IMR-90 (cell line): ENCODE measurements at regions not wholly inside any gene's neighbourhood (a gene's known extent, or its start where the extent isn't known, plus 50 kb on each side); places are given as distances from the start of the nearest gene placed in this dataset.

Experiments used
- ATAC-seq: fragments of 200-7000 bp; cut with Tn5 transposase; 2 replicates; pipeline ENCODE4 v1.9.1; 2020; ENCODE audit warnings: low read depth, mild to moderate bottlenecking, moderate library complexity
- BruUV-seq: library from RNA; stranded (reverse); fragments of 400-500 nt; replicated peaks from 2 replicates; lab custom pipeline; 2021; lab: Mats Ljungman, UMichigan
- CTCF ChIA-PET: fragments of 300-600 bp; formaldehyde crosslinking; extraction: SDS; loops from one replicate; lab custom pipeline; 2021; ENCODE audit warnings: antibody characterized with exemption; lab: Yijun Ruan, JAX
- POLR2A ChIA-PET: fragments of 300-600 bp; sonication (Branson Sonifier 250); formaldehyde crosslinking; loops from one replicate; lab custom pipeline; 2022; ENCODE audit warnings: antibody characterized with exemption; ENCODE audit not compliant: unreplicated experiment; lab: Charles Lee
- DNase-seq: peaks from one replicate; pipeline ENCODE4 v3.0.0; 2013
- H2AFZ ChIP-seq: replicated peaks from 2 replicates; pipeline ENCODE3; 2013; ENCODE audit warnings: low read length, mild to moderate bottlenecking; ENCODE audit not compliant: poor library complexity
- H2AK5ac ChIP-seq: 2 replicates; pipeline ENCODE4 v1.6.1; 2013; ENCODE audit warnings: low read depth, low read length, inconsistent platforms
- H2AK9ac ChIP-seq: replicated peaks from 2 replicates; pipeline ENCODE3; 2013; ENCODE audit warnings: mild to moderate bottlenecking, low read depth, low read length, moderate library complexity; ENCODE audit not compliant: poor library complexity
- H2BK120ac ChIP-seq: 2 replicates; pipeline ENCODE4 v1.6.1; 2013; ENCODE audit warnings: low read depth, low read length, inconsistent platforms
- H2BK15ac ChIP-seq: 3 replicates; pipeline ENCODE4 v1.6.1; 2013; ENCODE audit warnings: low read depth, low read length, inconsistent platforms
- H2BK20ac ChIP-seq: 2 replicates; pipeline ENCODE4 v1.6.1; 2013; ENCODE audit warnings: low read depth, mild to moderate bottlenecking, inconsistent platforms, low read length, moderate library complexity
- H2BK5ac ChIP-seq: 2 replicates; pipeline ENCODE4 v1.6.1; 2013; ENCODE audit warnings: mild to moderate bottlenecking, low read depth, low read length, inconsistent platforms; ENCODE audit not compliant: poor library complexity, severe bottlenecking
- H3K14ac ChIP-seq: replicated peaks from 2 replicates; pipeline ENCODE4 v1.6.1; 2013; ENCODE audit warnings: low read depth, low read length, inconsistent platforms
- H3K18ac ChIP-seq: 2 replicates; pipeline ENCODE4 v1.6.1; 2013; ENCODE audit warnings: low read depth, low read length, control low read depth
- H3K23ac ChIP-seq: 2 replicates; pipeline ENCODE4 v1.6.1; 2013; ENCODE audit warnings: low read depth, low read length, inconsistent platforms
- H3K27ac ChIP-seq: 2 replicates; pipeline ENCODE4 v1.5.1; 2013; ENCODE audit warnings: mild to moderate bottlenecking, control low read depth, low read length; ENCODE audit not compliant: insufficient read depth
- H3K27me3 ChIP-seq: 2 replicates; pipeline ENCODE4 v1.6.1; 2013; ENCODE audit warnings: low read length; ENCODE audit not compliant: control insufficient read depth, insufficient read depth
- H3K36me3 ChIP-seq: 2 replicates; pipeline ENCODE4 v1.6.1; 2013; ENCODE audit warnings: low read length, mixed read lengths; ENCODE audit not compliant: control insufficient read depth, insufficient read depth
- H3K4ac ChIP-seq: 2 replicates; pipeline ENCODE4 v1.6.1; 2013; ENCODE audit warnings: low read depth, low read length, inconsistent platforms
- H3K4me1 ChIP-seq: 2 replicates; pipeline ENCODE4 v1.6.1; 2013; ENCODE audit warnings: low read length, mixed read lengths; ENCODE audit not compliant: control insufficient read depth, insufficient read depth
- H3K4me2 ChIP-seq: 2 replicates; pipeline ENCODE4 v1.6.1; 2013; ENCODE audit warnings: low read depth, mild to moderate bottlenecking, control low read depth, low read length, moderate library complexity
- H3K4me3 ChIP-seq: 2 replicates; pipeline ENCODE4 v1.5.1; 2013; ENCODE audit warnings: low read depth, mild to moderate bottlenecking, control low read depth, low read length, moderate library complexity; ENCODE audit not compliant: insufficient read depth
- H3K56ac ChIP-seq: 2 replicates; pipeline ENCODE4 v1.6.1; 2013; ENCODE audit warnings: low read length, inconsistent platforms; ENCODE audit not compliant: insufficient read depth; ENCODE audit errors: extremely low read depth
- H3K79me1 ChIP-seq, 2 experiments: 2 replicates each; pipeline ENCODE4 v1.6.1; 2013; ENCODE audit warnings: low read length in 2 of 2, inconsistent platforms in 1 of 2, low read depth in 1 of 2
- H3K9ac ChIP-seq: 2 replicates; pipeline ENCODE4 v1.6.1; 2013; ENCODE audit warnings: low read depth, low read length, control low read depth
- H3K9me1 ChIP-seq: 2 replicates; pipeline ENCODE4 v1.6.1; 2013; ENCODE audit warnings: low read length, inconsistent platforms; ENCODE audit not compliant: insufficient read depth
- H3K9me3 ChIP-seq: 2 replicates; pipeline ENCODE4 v1.6.1; 2013; ENCODE audit warnings: low read length; ENCODE audit not compliant: control insufficient read depth, insufficient read depth
- H4K20me1 ChIP-seq: 2 replicates; pipeline ENCODE4 v1.6.1; 2013; ENCODE audit warnings: low read length, inconsistent platforms; ENCODE audit not compliant: insufficient read depth
- H4K5ac ChIP-seq: 2 replicates; pipeline ENCODE4 v1.6.1; 2013; ENCODE audit warnings: mild to moderate bottlenecking, low read depth, low read length, control low read depth
- H4K8ac ChIP-seq, 2 experiments: 2 replicates each; pipeline ENCODE4 v1.6.1; 2013; ENCODE audit warnings: low read depth in 2 of 2, low read length in 2 of 2, control low read depth in 1 of 2, inconsistent platforms in 1 of 2
- H4K91ac ChIP-seq: 2 replicates; pipeline ENCODE4 v1.6.1; 2013; ENCODE audit warnings: low read depth, low read length, inconsistent platforms; ENCODE audit not compliant: insufficient read depth
- BHLHE40 ChIP-seq: fragments of 150-350 bp; IDR thresholded peaks from 2 replicates; pipeline ENCODE4 v1.6.1; 2016; ENCODE audit warnings: mild to moderate bottlenecking, low read depth, low read length
- CEBPB ChIP-seq: IDR thresholded peaks from 2 replicates; pipeline ENCODE4 v1.6.1; 2012; ENCODE audit warnings: low read depth, low read length, improper control_type of control experiment
- CHD1 ChIP-seq: IDR thresholded peaks from 2 replicates; pipeline ENCODE4 v1.6.1; 2012; ENCODE audit warnings: low read depth, low read length, improper control_type of control experiment
- FOS ChIP-seq: fragments of 150-350 bp; IDR thresholded peaks from 2 replicates; pipeline ENCODE4 v1.6.1; 2016; ENCODE audit warnings: low read depth, low read length
- MAFK ChIP-seq: IDR thresholded peaks from 2 replicates; pipeline ENCODE4 v1.6.1; 2012; ENCODE audit warnings: low read depth, low read length, improper control_type of control experiment
- MAZ ChIP-seq: IDR thresholded peaks from 2 replicates; pipeline ENCODE4 v1.6.1; 2012; ENCODE audit warnings: low read depth, mild to moderate bottlenecking, low read length, improper control_type of control experiment, moderate library complexity, borderline replicate concordance
- MXI1 ChIP-seq: IDR thresholded peaks from 2 replicates; pipeline ENCODE4 v1.6.1; 2012; ENCODE audit warnings: low read depth, mild to moderate bottlenecking, low read length, moderate library complexity, borderline replicate concordance
- NFE2L2 ChIP-seq: fragments of 150-350 bp; IDR thresholded peaks from 2 replicates; pipeline ENCODE4 v1.6.1; 2016; ENCODE audit warnings: low read depth, mild to moderate bottlenecking, low read length
- POLR2A ChIP-seq: IDR thresholded peaks from 2 replicates; pipeline ENCODE4 v1.6.1; 2012; ENCODE audit warnings: mild to moderate bottlenecking, low read depth, low read length
- RAD21 ChIP-seq: IDR thresholded peaks from 2 replicates; pipeline ENCODE4 v1.6.1; 2012; ENCODE audit warnings: low read length, improper control_type of control experiment
- RCOR1 ChIP-seq: IDR thresholded peaks from 2 replicates; pipeline ENCODE4 v1.6.1; 2012; ENCODE audit warnings: mild to moderate bottlenecking, low read length, improper control_type of control experiment; ENCODE audit not compliant: insufficient replicate concordance
- RFX5 ChIP-seq: IDR thresholded peaks from 2 replicates; pipeline ENCODE4 v1.8.0; 2012; ENCODE audit warnings: low read depth, mild to moderate bottlenecking, low read length, moderate library complexity
- SMC3 ChIP-seq: fragments of 150-350 bp; IDR thresholded peaks from 2 replicates; pipeline ENCODE4 v1.6.1; 2016; ENCODE audit warnings: low read depth, mild to moderate bottlenecking, antibody characterized with exemption, low read length, moderate library complexity
- WGBS, 2 experiments: methylation state at CpG; one replicate each; pipeline versions ENCODE4 v1.1.5 to v1.1.7; 2013; ENCODE audit warnings: missing lambda C conversion rate in 2 of 2; ENCODE audit not compliant: insufficient read length in 1 of 2; ENCODE audit errors: extremely low coverage in 2 of 2; 5-methylcytosine and 5-hydroxymethylcytosine counted together
- dilution Hi-C: fragments of 300-500 bp; cut with HindIII; formaldehyde crosslinking; loops from one replicate; pipeline ENCODE4 v1.14.3; 2018; ENCODE audit warnings: low sequenced_read_pairs; ENCODE audit not compliant: unreplicated experiment
- in situ Hi-C: fragments of 300-500 bp; cut with MboI; formaldehyde crosslinking; loops from 3 replicates; pipeline ENCODE4 v1.14.3; 2019; ENCODE audit warnings: low sequenced_read_pairs, inconsistent platforms, mixed read lengths
- intact Hi-C: fragments of 100-400 bp; cut with micrococcal nuclease; formaldehyde crosslinking; loops from 2 replicates; pipeline ENCODE4 v1.10.0; 2022
- TF ChIP-seq, protein P1 (sequence below): fragments of 150-350 bp; IDR thresholded peaks from 2 replicates; pipeline ENCODE4 v1.6.1; 2016; ENCODE audit warnings: low read depth, mild to moderate bottlenecking, low read length, moderate library complexity, borderline replicate concordance
- TF ChIP-seq, protein P2 (sequence below): conservative IDR thresholded peaks from 2 replicates; pipeline ENCODE4 v1.5.1; 2012; ENCODE audit warnings: mild to moderate bottlenecking, low read depth, low read length, improper control_type of control experiment
- TF ChIP-seq, protein P3 (sequence below): fragments of 150-350 bp; IDR thresholded peaks from 2 replicates; pipeline ENCODE4 v1.6.1; 2017; ENCODE audit warnings: mild to moderate bottlenecking, antibody characterized with exemption, low read length, low read depth

DNA sequence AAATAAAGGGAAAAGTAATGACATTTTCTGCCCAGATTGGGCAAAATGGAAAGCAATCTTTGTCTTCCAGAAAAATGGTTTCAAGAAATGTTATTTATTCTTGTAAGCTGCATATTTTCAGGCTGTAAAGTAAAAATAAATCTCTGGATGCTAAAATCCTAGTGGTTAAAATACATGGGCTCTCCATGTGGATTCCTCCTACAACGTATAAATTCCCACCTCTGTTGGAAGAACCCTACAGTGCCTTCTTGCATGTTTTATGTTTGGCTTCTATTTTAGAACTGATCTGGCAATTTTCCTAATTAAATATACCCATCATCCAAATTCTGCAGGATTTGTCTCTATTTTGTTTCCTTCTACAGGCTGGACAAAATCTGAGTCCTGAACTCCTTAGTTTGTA lies 528.9 kb downstream of the COL12A1 start:
- Histone ChIP-seq H2BK5ac (no peak overlapping the region), H2AK9ac (no peak overlapping the region), H3K9ac (no peak overlapping the region), H2BK120ac (no peak overlapping the region), H3K27me3 (no peaks in the 10 kb centered on the region), H4K91ac (no peak overlapping the region), H3K56ac (no peak overlapping the region), H2BK20ac (no peak overlapping the region), H3K27ac (no peak overlapping the region), H3K9me1 (peaks cover 3% of the 10 kb centered on the region; the same call in 1 of the 2 replicates), H2BK15ac (no peak overlapping the region), H3K4me1 (peaks cover 3% of the 10 kb centered on the region; the same call in 1 of the 2 replicates), H4K8ac (no peak overlapping the region), H2AFZ (no peak overlapping the region), H3K36me3 (no peaks in the 10 kb centered on the region), H4K5ac (no peak overlapping the region), H3K4ac (no peak overlapping the region), H3K23ac (no peak overlapping the region), H4K20me1 (no peaks in the 10 kb centered on the region), H3K4me3 (no peak overlapping the region), H3K14ac (no peak overlapping the region), H3K79me1 (no peaks in the 10 kb centered on the region), H2AK5ac (no peak overlapping the region), H3K18ac (no peak overlapping the region), H3K4me2 (no peak overlapping the region), H3K9me3 (no peaks in the 10 kb centered on the region)
- TF ChIP-seq RAD21: no peak
- TF ChIP-seq, protein P1, sequence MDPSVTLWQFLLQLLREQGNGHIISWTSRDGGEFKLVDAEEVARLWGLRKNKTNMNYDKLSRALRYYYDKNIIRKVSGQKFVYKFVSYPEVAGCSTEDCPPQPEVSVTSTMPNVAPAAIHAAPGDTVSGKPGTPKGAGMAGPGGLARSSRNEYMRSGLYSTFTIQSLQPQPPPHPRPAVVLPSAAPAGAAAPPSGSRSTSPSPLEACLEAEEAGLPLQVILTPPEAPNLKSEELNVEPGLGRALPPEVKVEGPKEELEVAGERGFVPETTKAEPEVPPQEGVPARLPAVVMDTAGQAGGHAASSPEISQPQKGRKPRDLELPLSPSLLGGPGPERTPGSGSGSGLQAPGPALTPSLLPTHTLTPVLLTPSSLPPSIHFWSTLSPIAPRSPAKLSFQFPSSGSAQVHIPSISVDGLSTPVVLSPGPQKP: no peak
- no peak for TF ChIP-seq CHD1
- no peak for TF ChIP-seq RFX5
- TF ChIP-seq RCOR1: no peak
- TF ChIP-seq NFE2L2: no peak
- no peak for TF ChIP-seq BHLHE40
- no peak for TF ChIP-seq POLR2A
- TF ChIP-seq, protein P2, sequence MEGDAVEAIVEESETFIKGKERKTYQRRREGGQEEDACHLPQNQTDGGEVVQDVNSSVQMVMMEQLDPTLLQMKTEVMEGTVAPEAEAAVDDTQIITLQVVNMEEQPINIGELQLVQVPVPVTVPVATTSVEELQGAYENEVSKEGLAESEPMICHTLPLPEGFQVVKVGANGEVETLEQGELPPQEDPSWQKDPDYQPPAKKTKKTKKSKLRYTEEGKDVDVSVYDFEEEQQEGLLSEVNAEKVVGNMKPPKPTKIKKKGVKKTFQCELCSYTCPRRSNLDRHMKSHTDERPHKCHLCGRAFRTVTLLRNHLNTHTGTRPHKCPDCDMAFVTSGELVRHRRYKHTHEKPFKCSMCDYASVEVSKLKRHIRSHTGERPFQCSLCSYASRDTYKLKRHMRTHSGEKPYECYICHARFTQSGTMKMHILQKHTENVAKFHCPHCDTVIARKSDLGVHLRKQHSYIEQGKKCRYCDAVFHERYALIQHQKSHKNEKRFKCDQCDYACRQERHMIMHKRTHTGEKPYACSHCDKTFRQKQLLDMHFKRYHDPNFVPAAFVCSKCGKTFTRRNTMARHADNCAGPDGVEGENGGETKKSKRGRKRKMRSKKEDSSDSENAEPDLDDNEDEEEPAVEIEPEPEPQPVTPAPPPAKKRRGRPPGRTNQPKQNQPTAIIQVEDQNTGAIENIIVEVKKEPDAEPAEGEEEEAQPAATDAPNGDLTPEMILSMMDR: no peak
- no peak for TF ChIP-seq MAFK
- TF ChIP-seq MXI1: no peak
- TF ChIP-seq MAZ: no peak
- TF ChIP-seq, protein P3, sequence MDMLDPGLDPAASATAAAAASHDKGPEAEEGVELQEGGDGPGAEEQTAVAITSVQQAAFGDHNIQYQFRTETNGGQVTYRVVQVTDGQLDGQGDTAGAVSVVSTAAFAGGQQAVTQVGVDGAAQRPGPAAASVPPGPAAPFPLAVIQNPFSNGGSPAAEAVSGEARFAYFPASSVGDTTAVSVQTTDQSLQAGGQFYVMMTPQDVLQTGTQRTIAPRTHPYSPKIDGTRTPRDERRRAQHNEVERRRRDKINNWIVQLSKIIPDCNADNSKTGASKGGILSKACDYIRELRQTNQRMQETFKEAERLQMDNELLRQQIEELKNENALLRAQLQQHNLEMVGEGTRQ: no peak
- no peak for TF ChIP-seq CEBPB
- TF ChIP-seq SMC3: no peak
- TF ChIP-seq FOS: no peak
- dilution Hi-C loops: no loop called here
- in situ Hi-C loops: no loop called here
- intact Hi-C loops: no loop called here
- DNase-seq (no peak), ATAC-seq (no peak)
- ChIA-PET POLR2A (no interaction called here), CTCF (no interaction called here)
- WGBS, 2 experiments: no CpG with 5 or more reads among the region's 1 CpG
- no TSS peak for BruUV-seq
